ENCODE measurements at regions not wholly inside any gene's neighbourhood (a gene's known extent, or its start where the extent isn't known, plus 50 kb on each side); places are given as distances from the start of the nearest gene placed in this dataset.

DNA sequence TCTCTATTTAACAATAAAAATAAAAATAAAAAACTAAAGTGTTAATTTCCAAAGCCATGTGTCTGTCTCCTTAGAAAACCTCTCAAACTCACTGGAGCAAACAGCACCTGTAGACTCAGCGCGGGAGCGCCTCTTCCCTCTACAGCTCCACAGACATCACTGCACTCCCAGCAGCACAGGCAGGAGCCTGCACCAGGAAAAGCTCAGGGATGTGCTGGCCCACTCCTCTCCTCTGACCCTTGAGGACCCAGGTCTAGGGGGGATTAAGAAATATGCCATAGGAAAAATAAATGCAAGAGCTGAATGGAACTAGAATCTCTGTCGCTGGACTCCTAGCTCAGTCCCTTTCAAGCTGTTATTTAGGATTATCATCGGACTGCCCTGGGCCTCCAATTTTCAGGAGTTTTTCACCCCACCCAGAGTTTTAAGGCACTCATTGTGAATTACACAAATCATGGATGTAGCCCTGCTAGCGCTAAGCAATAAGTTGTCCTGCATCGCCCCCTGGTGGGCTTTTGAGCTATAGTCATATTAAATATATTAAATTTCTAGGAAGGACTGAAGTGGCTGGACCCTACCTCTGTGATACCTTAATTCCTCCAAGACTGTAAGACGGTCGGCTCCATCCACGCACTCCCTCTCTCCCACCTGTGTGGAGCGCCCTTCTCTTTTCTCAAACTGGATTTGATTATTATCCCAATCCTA lies 333.9 kb downstream of the UQCRFS1 start:
- peak; percentile 61 to 78 for DNase-seq

- DNase-seq = no peak
Observed at GRCh38 chr19:28876609-28877123, 336.3 kb downstream of the UQCRFS1 start.

- DNase-seq = no peak
Observed at GRCh38 chr19:28874742-28875141, 338.2 kb downstream of the UQCRFS1 start.

DNA sequence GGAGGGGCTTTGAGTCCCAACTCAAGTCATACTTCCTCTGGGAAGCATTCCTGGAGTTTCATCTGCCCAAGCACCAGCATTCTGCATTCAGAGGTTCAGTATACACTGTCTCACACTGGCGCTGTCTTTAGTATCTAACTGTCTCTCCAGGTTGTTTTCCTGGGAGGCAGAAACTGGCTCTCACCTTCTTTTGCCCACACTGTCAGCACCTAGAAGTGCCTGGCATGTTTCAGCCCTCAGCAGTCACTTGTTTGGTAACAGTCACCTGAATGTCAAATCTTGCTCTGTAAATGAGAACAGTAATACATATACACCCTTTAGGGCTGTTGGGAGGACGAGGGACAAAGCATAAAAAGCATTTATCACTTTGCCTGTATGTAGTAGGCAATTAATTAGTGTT lies 339.6 kb downstream of the UQCRFS1 start:
- no peak for DNase-seq

DNA sequence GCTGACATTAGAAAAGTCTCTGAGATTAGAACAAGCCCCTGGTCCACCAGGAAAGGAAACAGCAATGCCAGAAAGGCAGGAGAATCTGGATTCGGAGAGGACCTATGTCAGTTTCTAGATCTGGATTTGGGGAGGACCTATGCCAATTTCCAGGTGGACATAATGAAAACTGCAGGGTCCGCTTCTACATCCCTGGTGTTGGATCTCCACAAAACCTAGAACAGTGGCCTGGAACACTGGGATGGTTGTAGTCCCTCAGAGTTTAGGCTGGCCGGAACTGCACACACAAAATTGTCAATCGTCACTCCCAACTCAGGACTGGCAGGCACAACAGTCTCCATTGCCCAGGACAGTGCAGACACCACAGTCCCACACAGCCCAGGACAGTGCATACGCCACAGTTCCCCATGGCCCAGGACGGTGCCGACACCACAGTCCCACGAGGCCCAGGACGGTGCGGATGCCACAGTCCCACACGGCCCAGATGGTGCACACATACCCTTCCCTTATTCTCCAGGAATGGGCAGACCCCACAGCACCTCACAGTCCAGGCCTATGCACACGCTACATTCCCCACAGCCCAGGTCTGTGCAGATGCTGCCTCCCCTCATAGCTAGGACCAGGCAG lies 341.7 kb downstream of the UQCRFS1 start:
- DNase-seq = no peak

DNA sequence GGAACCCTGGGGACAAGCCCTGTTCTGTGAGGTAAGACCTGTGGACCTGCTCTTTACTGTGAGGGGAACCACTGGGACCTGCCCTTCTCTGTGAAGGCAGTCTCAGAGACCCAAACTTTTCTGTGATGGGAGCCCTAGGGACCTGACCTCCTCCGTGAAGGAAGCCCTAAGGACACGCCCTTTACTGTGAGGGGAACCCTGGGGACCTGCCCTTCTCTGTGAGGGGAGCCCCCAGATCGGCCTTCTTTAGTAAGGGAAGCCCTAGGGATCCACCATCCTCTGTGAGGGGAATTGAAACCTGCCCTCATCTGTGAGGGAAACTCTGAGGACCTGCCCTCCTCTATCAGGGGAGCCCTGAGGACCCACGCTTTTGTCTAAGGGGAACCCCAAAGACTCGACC lies 343.5 kb downstream of the UQCRFS1 start:
- DNase-seq = no peak

- no peak for DNase-seq
Observed at GRCh38 chr19:28868836-28869235, 344.1 kb downstream of the UQCRFS1 start.

DNA sequence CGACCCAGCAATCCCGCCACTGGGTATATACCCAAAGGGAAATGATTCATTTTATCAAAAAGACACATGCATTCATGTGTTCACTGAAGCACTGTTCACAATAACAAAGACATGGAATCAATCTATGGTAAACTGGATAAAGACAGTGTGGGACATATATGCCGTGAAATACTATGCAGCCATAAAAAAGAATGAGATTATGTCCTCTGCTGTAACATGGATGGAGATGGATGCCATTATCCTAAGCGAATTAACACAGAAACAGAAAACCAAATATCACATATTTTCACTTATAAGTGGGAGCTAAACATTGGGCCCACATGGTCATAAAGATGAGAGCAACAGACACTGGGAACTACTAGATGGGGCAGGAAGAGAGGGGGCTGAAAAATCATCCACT lies 345.0 kb downstream of the UQCRFS1 start:
- no peak for DNase-seq

GRCh38 chr19:28864577-28865042 lies 348.3 kb downstream of the UQCRFS1 start:
- DNase-seq = no peak

GRCh38 chr19:28864024-28864503 lies 348.9 kb downstream of the UQCRFS1 start:
- DNase-seq = no peak

DNA sequence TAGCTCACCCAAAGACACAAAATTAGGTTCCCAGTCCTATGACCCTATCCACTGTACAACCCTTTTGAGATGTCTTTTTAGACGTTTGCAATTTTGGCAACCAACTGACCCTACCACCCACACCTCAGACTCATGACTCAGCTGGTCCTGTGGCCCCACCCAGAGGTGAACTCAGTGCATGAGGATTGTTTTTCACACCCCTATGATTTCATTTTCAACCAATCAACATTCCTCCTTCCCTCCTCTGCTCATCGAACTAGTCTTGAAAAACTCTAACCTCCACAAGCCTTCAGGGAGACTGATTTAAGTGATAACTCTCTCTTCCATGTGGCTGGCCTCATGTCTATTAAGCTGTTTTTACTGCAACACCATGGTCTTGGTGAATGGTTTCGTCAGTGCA lies 350.7 kb downstream of the UQCRFS1 start:
- no peak for DNase-seq

GRCh38 chr19:28859811-28860210 lies 353.1 kb downstream of the UQCRFS1 start:
- DNase-seq = no peak

- no peak for DNase-seq
Observed at GRCh38 chr19:28858933-28859332, 354.0 kb downstream of the UQCRFS1 start.

DNA sequence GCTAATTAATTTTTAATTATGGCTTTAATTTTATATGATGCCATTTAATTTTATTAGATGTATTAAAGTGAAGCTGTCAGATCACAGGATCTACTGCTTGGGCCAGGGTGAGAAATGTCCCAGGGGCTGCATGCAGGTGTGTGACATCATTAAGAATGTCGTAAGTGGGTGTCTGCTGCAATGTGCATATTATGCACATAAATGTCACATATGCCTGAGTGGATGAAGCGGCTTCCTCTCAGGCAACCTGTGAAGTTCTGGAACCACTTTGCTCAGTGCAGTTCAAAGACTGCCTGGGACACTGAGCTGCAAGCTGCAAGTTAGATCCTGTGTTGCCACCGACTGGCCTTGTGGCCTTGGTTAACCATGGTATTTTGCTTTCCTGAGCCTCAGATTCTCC lies 355.0 kb downstream of the UQCRFS1 start:
- DNase-seq = no peak

DNA sequence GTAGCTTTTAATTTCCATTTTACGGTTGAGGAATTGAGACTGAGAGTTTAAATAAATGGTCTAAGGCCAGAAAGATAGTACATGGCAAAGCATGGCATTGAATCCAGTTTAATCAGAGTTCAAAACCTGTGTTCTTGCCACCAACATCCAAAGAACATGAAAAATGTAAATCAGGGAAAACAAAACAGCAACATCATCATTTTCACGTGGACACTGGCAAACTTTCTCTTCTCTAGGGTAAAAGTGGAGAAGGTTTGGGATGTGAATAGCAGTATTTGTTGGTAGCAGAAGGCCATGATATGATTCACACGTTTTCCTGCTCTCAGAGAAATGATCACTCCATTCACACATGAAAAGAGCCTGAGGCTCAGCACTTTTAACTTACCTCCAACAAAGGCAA lies 357.7 kb downstream of the UQCRFS1 start:
- DNase-seq = no peak

GRCh38 chr19:28847468-28847867 lies 365.5 kb downstream of the UQCRFS1 start:
- DNase-seq = no peak

- no peak for DNase-seq
Observed at GRCh38 chr19:28846094-28846812, 366.7 kb downstream of the UQCRFS1 start.

- DNase-seq = no peak
Observed at GRCh38 chr19:28843761-28844492, 369.0 kb downstream of the UQCRFS1 start.

- no peak for DNase-seq
Observed at GRCh38 chr19:28841531-28841930, 371.4 kb downstream of the UQCRFS1 start.

GRCh38 chr19:28840891-28841290 lies 372.1 kb downstream of the UQCRFS1 start:
- no peak for DNase-seq

DNA sequence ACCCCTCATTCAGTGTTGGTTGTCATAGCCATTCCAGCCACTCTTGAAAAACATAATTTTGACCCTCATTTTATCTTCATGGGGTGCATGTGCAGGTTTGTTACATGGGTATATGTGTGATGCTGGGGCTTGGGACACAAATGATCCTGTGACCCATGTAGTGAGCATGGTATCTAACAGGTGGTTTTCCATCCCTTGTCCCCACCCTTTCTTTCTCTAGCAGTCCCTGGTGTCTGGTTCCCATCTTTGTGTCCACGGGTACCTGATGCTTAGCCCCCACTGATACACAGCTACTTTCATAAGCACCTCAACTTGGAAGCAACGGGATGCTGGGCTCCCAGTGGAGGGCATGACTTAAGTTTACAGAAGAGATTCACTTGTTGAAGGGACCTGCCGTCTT lies 373.5 kb downstream of the UQCRFS1 start:
- DNase-seq = no peak

DNA sequence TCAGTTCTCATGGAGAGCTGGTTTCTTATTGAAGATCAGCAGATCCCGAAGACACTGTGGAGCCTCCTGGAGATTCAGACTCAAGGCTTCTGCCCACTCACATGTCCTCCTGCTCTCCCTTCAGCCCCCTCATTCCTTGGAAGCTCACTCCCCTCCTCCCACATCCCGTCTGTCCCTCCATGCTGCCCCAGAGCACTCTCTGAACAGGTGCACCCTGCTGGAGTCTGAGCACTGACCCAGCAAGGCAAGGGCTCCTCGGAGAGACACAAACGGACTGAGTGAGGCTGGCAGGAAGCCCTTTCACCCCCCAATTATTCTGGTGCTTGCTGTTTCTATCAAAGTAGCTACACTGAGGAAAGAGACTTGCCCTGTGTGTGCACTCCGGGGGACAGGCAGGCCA lies 374.0 kb downstream of the UQCRFS1 start:
- DNase-seq = no peak

DNA sequence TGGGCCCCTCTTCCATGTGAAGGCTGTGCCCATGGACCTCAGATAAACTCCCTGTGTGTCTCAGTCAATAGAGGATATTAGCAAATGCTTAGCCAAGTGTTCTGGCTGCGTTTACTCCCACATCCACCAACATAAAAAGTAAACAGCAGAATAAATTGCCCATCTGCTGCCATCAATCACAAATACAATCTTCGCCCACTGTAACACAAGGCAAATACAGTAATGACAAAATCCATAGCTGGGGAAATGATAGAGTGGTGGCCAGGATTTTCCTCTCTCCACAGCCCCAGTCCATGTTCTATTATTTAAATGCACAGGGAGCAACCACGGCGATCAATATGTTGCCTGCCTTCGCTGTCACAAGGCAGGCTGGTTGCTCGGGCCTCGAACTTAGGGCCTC lies 376.5 kb downstream of the UQCRFS1 start:
- DNase-seq = no peak
